Testis (tissue), 2 donors: ENCODE measurements at regions not wholly inside any gene's neighbourhood (a gene's known extent, or its start where the extent isn't known, plus 50 kb on each side); places are given as distances from the start of the nearest gene placed in this dataset.

ENCODE experiments used
- CTCF ChIP-seq, 3 experiments: fragments of 450-650 bp in 2 of 3; fragments of 200-600 bp in 1 of 3; sonication (generic) in 1 of 3; IDR thresholded peaks; one replicate each; pipeline ENCODE4 v1.5.1; 2016 to 2019; ENCODE audit warnings: antibody characterized with exemption in 3 of 3, mild to moderate bottlenecking in 2 of 3, moderate library complexity in 1 of 3
- POLR2A ChIP-seq: fragments of 450-650 bp; IDR thresholded peaks from one replicate; pipeline ENCODE4 v1.6.1; 2017; ENCODE audit warnings: antibody characterized with exemption, mild to moderate bottlenecking, moderate library complexity

GRCh38 chr12:126588586-126589249 is 1523.5 kb downstream of the AACS start:
- TF ChIP-seq CTCF (IDR thresholded peaks at IDR 0.05) = no peak
- TF ChIP-seq POLR2A = no peak
